ENCODE measurements at regions not wholly inside any gene's neighbourhood (a gene's known extent, or its start where the extent isn't known, plus 50 kb on each side); places are given as distances from the start of the nearest gene placed in this dataset.

- no peak for TF ChIP-seq CTCF (IDR thresholded peaks at IDR 0.05)
- TF ChIP-seq POLR2A (IDR thresholded peaks at IDR 0.05) = no peak
These were observed 126.4 kb downstream of the LRRC70 start for GRCh38 chr5:62705022-62705421.

Data from lower leg skin (tissue), 3 donors.